WERI-Rb-1 (cell line): ENCODE measurements at regions not wholly inside any gene's neighbourhood (a gene's known extent, or its start where the extent isn't known, plus 50 kb on each side); places are given as distances from the start of the nearest gene placed in this dataset.
"Not testable (repeated sequence)": the region's sequence is repeated elsewhere in the genome, so short reads cannot be mapped to it uniquely, and the experiment has no call there.

Experiments used
- DNase-seq: peaks from one replicate; pipeline ENCODE4 v3.0.0-alpha.2; 2020
- H3K27ac ChIP-seq: fragments of 250-450 bp; sonication (Bioruptor Pico); 2 replicates; pipeline ENCODE4 v1.5.1; 2020; ENCODE audit warnings: mild to moderate bottlenecking, moderate library complexity
- H3K27me3 ChIP-seq: fragments of 250-450 bp; sonication (Bioruptor Pico); 2 replicates; pipeline ENCODE4 v1.5.1; 2021; ENCODE audit warnings: mild to moderate bottlenecking, low read depth, moderate library complexity; ENCODE audit not compliant: insufficient read depth, severe bottlenecking
- H3K36me3 ChIP-seq: fragments of 250-450 bp; sonication (Bioruptor Pico); 2 replicates; pipeline ENCODE4 v1.5.1; 2020; ENCODE audit warnings: mild to moderate bottlenecking, moderate library complexity
- H3K4me3 ChIP-seq: 2 replicates; pipeline ENCODE4 v1.5.1; 2011; ENCODE audit warnings: low read depth, mild to moderate bottlenecking, control low read depth, low read length
- H3K9me3 ChIP-seq: fragments of 250-450 bp; sonication (Bioruptor Pico); 2 replicates; pipeline ENCODE4 v1.5.1; 2021; ENCODE audit warnings: mild to moderate bottlenecking, moderate library complexity; ENCODE audit not compliant: severe bottlenecking
- CTCF ChIP-seq: IDR thresholded peaks from 2 replicates; pipeline ENCODE4 v1.5.1; 2011; ENCODE audit warnings: low read depth, mild to moderate bottlenecking, control low read depth, inconsistent platforms, low read length

GRCh38 chr9:79428422-79428821 lies 143.3 kb upstream of the TLE4 start:
- Histone ChIP-seq H3K9me3 (peaks cover 11% of the 10 kb centered on the region), H3K27ac (no peak overlapping the region), H3K4me3 (no peak overlapping the region), H3K27me3 (no peaks in the 10 kb centered on the region), H3K36me3 (no peaks in the 10 kb centered on the region)
- TF ChIP-seq CTCF: no peak
- DNase-seq: no peak

GRCh38 chr9:79430619-79431018 lies 141.1 kb upstream of the TLE4 start:
- no peak overlapping the region for H3K27ac ChIP-seq
- TF ChIP-seq CTCF: no peak
- H3K9me3 ChIP-seq: peaks cover 10% of the 10 kb centered on the region
- H3K27me3 ChIP-seq: no peaks in the 10 kb centered on the region
- H3K4me3 ChIP-seq: no peak overlapping the region
- DNase-seq: no peak
- no peaks in the 10 kb centered on the region for H3K36me3 ChIP-seq

- DNase-seq: no peak
- no peaks in the 10 kb centered on the region for H3K27me3 ChIP-seq
- H3K27ac ChIP-seq: no peak overlapping the region
- H3K4me3 ChIP-seq: no peak overlapping the region
- H3K36me3 ChIP-seq: no peaks in the 10 kb centered on the region
- no peak for TF ChIP-seq CTCF
- H3K9me3 ChIP-seq: peaks cover 8% of the 10 kb centered on the region
These were observed 140.6 kb upstream of the TLE4 start for GRCh38 chr9:79431019-79431679.

- Histone ChIP-seq H3K4me3 (no peak overlapping the region), H3K36me3 (no peaks in the 10 kb centered on the region), H3K9me3 (no peaks in the 10 kb centered on the region), H3K27me3 (no peaks in the 10 kb centered on the region), H3K27ac (no peak overlapping the region)
- TF ChIP-seq CTCF: no peak
- DNase-seq: no peak
These were observed 139.3 kb upstream of the TLE4 start for GRCh38 chr9:79432485-79432884.

- no peak for DNase-seq
- Histone ChIP-seq H3K4me3 (no peak overlapping the region), H3K27me3 (no peaks in the 10 kb centered on the region), H3K36me3 (no peaks in the 10 kb centered on the region), H3K27ac (no peak overlapping the region), H3K9me3 (no peaks in the 10 kb centered on the region)
- TF ChIP-seq CTCF: no peak
These were observed 138.1 kb upstream of the TLE4 start for GRCh38 chr9:79433703-79434102.

- H3K27ac ChIP-seq, H3K36me3 ChIP-seq, H3K4me3 ChIP-seq: not testable (repeated sequence)
These were observed 132.5 kb upstream of the TLE4 start for GRCh38 chr9:79439221-79439620.

More at GRCh38 chr9:79439221-79439620, 132.5 kb upstream of the TLE4 start:
- not testable (repeated sequence) for H3K9me3 ChIP-seq, DNase-seq, H3K27me3 ChIP-seq
